DND-41 (cell line): ENCODE measurements at regions not wholly inside any gene's neighbourhood (a gene's known extent, or its start where the extent isn't known, plus 50 kb on each side); places are given as distances from the start of the nearest gene placed in this dataset.

Experiments
- ATAC-seq: fragments of 200-7000 bp; cut with Tn5 transposase; 3 replicates; pipeline ENCODE4 v1.9.1; 2021; ENCODE audit warnings: low read depth; ENCODE audit not compliant: insufficient read depth
- DNase-seq: peaks from one replicate; pipeline ENCODE4 v3.0.0-alpha.2; 2020
- H2AFZ ChIP-seq: 2 replicates; pipeline ENCODE4 v1.6.0; 2012; ENCODE audit warnings: low read depth, low read length
- H3K27ac ChIP-seq: 2 replicates; pipeline ENCODE4 v1.5.1; 2012; ENCODE audit warnings: low read length, inconsistent platforms
- H3K27me3 ChIP-seq: fragments of 200-600 bp; sonication (generic); 2 replicates; pipeline ENCODE4 v1.6.0; 2012; ENCODE audit warnings: low read length, mild to moderate bottlenecking, inconsistent platforms; ENCODE audit not compliant: insufficient read depth, poor library complexity
- H3K36me3 ChIP-seq: 2 replicates; pipeline ENCODE4 v1.5.1; 2012; ENCODE audit warnings: low read length, inconsistent platforms; ENCODE audit not compliant: insufficient read depth
- H3K4me1 ChIP-seq: 2 replicates; pipeline ENCODE4 v1.5.1; 2012; ENCODE audit warnings: mild to moderate bottlenecking, low read length; ENCODE audit not compliant: insufficient read depth
- H3K4me2 ChIP-seq: 2 replicates; pipeline ENCODE4 v1.6.0; 2012; ENCODE audit warnings: mild to moderate bottlenecking, moderate library complexity, low read length, inconsistent platforms; ENCODE audit not compliant: insufficient read depth
- H3K4me3 ChIP-seq, 2 experiments: fragments of 200-600 bp in 1 of 2; shearing (Covaris generic) in 1 of 2; 2 replicates each; pipeline ENCODE4 v1.5.1; 2012 to 2016; ENCODE audit warnings: inconsistent platforms in 2 of 2, low read length in 2 of 2, mild to moderate bottlenecking in 2 of 2, low read depth in 1 of 2, moderate library complexity in 1 of 2
- H3K79me2 ChIP-seq: 2 replicates; pipeline ENCODE4 v1.6.0; 2012; ENCODE audit warnings: low read length, inconsistent platforms; ENCODE audit not compliant: insufficient read depth
- H3K9ac ChIP-seq: 2 replicates; pipeline ENCODE4 v1.6.0; 2012; ENCODE audit warnings: low read depth, mild to moderate bottlenecking, inconsistent platforms, low read length, moderate library complexity
- H3K9me3 ChIP-seq: 2 replicates; pipeline ENCODE4 v1.5.1; 2012; ENCODE audit warnings: low read length, moderate library complexity, mild to moderate bottlenecking, inconsistent platforms; ENCODE audit not compliant: insufficient read depth, severe bottlenecking
- H4K20me1 ChIP-seq: 2 replicates; pipeline ENCODE4 v1.6.0; 2012; ENCODE audit warnings: low read length; ENCODE audit not compliant: insufficient read depth
- EZH2 ChIP-seq: IDR thresholded peaks from 3 replicates; pipeline ENCODE4 v1.6.1; 2012; ENCODE audit warnings: borderline replicate concordance, low read depth, mild to moderate bottlenecking, moderate library complexity, low read length, inconsistent platforms; ENCODE audit not compliant: severe bottlenecking
- TF ChIP-seq, protein P1 (sequence below): IDR thresholded peaks from 2 replicates; pipeline ENCODE4 v1.5.1; 2012; ENCODE audit warnings: borderline replicate concordance, low read length, moderate library complexity, mild to moderate bottlenecking; ENCODE audit not compliant: poor library complexity, severe bottlenecking; ENCODE audit errors: extremely low read depth

DNA sequence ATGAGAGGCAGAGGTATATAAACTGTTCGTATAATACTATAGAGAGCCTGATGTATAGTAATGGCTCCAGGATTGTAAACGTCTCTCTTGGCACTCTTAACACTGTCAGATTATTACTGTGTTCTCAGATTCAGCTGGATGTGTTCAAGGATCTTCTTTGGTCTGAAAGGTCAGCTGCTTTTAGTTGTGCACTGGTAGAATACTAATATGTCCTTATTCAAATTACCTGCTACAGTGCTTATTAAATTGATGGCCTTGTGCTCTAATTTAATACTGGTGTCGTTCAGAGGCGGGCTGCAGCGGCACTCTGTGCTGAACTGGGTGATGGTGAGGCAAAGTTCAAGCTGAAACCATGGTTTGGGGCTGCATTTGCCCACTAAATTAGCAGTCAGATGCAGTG lies 216.7 kb upstream of the ARRDC3 start:
- H3K27ac ChIP-seq = no peak overlapping the region
- H3K79me2 ChIP-seq = no peaks in the 10 kb centered on the region
- DNase-seq (no peak), ATAC-seq (no peak)
- no peak overlapping the region for H3K4me2 ChIP-seq
- H3K4me1 ChIP-seq = no peaks in the 10 kb centered on the region
- TF ChIP-seq EZH2 = no peak
- TF ChIP-seq, protein P1, sequence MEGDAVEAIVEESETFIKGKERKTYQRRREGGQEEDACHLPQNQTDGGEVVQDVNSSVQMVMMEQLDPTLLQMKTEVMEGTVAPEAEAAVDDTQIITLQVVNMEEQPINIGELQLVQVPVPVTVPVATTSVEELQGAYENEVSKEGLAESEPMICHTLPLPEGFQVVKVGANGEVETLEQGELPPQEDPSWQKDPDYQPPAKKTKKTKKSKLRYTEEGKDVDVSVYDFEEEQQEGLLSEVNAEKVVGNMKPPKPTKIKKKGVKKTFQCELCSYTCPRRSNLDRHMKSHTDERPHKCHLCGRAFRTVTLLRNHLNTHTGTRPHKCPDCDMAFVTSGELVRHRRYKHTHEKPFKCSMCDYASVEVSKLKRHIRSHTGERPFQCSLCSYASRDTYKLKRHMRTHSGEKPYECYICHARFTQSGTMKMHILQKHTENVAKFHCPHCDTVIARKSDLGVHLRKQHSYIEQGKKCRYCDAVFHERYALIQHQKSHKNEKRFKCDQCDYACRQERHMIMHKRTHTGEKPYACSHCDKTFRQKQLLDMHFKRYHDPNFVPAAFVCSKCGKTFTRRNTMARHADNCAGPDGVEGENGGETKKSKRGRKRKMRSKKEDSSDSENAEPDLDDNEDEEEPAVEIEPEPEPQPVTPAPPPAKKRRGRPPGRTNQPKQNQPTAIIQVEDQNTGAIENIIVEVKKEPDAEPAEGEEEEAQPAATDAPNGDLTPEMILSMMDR = no peak
- no peaks in the 10 kb centered on the region for H3K36me3 ChIP-seq
- H3K9ac ChIP-seq = no peak overlapping the region
- no peak overlapping the region for H3K4me3 ChIP-seq
- H2AFZ ChIP-seq = no peak overlapping the region
- H3K27me3 ChIP-seq = no peaks in the 10 kb centered on the region
- no peaks in the 10 kb centered on the region for H4K20me1 ChIP-seq
- no peaks in the 10 kb centered on the region for H3K9me3 ChIP-seq

DNA sequence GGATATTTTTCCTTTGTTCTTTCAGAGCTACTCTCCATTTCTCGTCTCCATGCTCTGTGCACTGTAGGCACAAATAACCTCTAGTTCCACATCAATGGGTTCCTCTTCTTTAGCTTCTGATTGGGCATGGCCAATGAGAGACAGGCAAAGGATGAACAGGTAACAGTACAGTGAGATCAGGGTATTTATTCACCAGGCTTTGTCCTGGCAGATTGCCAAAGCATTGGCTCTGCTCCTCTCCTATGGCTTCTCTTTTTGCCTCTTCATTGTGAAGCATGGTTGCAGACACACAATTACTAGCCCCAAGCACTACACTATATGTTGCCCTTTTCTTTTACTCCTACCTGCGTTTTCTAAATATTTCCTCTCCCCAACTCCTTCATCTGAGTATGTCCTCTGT lies 215.1 kb upstream of the ARRDC3 start:
- no peaks in the 10 kb centered on the region for H4K20me1 ChIP-seq
- no peaks in the 10 kb centered on the region for H3K4me1 ChIP-seq
- no peaks in the 10 kb centered on the region for H3K79me2 ChIP-seq
- H3K9ac ChIP-seq = no peak overlapping the region
- H3K4me2 ChIP-seq = no peak overlapping the region
- no peak for ATAC-seq
- no peak overlapping the region for H3K4me3 ChIP-seq
- no peak overlapping the region for H3K27ac ChIP-seq
- H3K36me3 ChIP-seq = no peaks in the 10 kb centered on the region
- H2AFZ ChIP-seq = no peak overlapping the region
- H3K27me3 ChIP-seq = no peaks in the 10 kb centered on the region
- H3K9me3 ChIP-seq = peaks cover 3% of the 10 kb centered on the region
- no peak for DNase-seq
- TF ChIP-seq EZH2 = no peak
- TF ChIP-seq, protein P1 = no peak

DNA sequence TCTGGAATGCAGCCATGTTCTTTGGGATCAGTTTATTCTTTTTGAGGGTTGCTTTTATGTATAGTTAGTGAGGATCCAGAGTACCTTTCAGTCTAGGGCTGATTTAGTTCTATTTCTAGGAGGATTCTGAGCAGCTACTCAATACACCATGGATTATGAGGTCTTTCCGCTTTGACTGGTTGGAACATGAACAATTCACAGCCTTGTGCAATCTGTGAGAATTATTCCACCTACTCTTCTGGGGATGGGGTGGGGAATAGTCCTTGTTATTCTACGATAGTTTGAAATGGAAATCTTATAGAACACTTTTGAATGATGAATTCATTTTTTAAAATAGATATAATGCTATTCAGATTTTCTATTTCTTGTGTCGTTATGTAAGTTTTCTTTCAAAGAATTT lies 212.3 kb upstream of the ARRDC3 start:
- Histone ChIP-seq H3K36me3 (no peaks in the 10 kb centered on the region), H2AFZ (no peak overlapping the region), H3K9ac (no peak overlapping the region), H3K79me2 (no peaks in the 10 kb centered on the region), H4K20me1 (no peaks in the 10 kb centered on the region), H3K9me3 (peaks cover 12% of the 10 kb centered on the region), H3K27ac (no peak overlapping the region), H3K27me3 (no peaks in the 10 kb centered on the region), H3K4me2 (no peak overlapping the region), H3K4me1 (no peaks in the 10 kb centered on the region), H3K4me3 (no peak overlapping the region)
- ATAC-seq = no peak
- TF ChIP-seq, protein P1 = no peak
- TF ChIP-seq EZH2 = no peak
- no peak for DNase-seq

DNA sequence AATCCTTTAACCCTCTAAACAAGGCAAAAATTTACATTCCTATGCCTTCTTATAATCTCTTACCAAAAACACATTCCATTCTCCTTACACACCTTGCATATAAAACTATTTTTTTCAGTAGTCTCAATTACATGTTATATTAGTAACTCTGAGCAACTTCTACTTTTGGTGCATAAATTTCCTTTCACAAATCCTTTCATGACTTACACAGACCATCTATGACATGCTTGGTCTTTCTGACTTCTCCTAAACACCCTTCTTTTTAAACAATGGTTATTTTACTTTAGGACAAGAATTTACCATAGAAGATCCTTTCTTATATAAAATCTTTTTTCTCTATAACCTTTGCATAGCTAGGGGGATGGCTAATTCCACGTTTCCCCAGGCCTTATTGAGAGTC lies 208.0 kb upstream of the ARRDC3 start:
- Histone ChIP-seq H3K4me2 (no peak overlapping the region), H3K36me3 (no peaks in the 10 kb centered on the region), H2AFZ (no peak overlapping the region), H4K20me1 (no peaks in the 10 kb centered on the region), H3K4me3 (no peak overlapping the region), H3K4me1 (no peaks in the 10 kb centered on the region), H3K79me2 (no peaks in the 10 kb centered on the region), H3K27me3 (no peaks in the 10 kb centered on the region), H3K27ac (no peak overlapping the region), H3K9me3 (peaks cover 20% of the 10 kb centered on the region), H3K9ac (no peak overlapping the region)
- TF ChIP-seq, protein P1 = no peak
- no peak for TF ChIP-seq EZH2
- DNase-seq (no peak), ATAC-seq (no peak)
